CD4-positive, alpha-beta T cell (primary cell): ENCODE measurements at regions not wholly inside any gene's neighbourhood (a gene's known extent, or its start where the extent isn't known, plus 50 kb on each side); places are given as distances from the start of the nearest gene placed in this dataset.

Source experiments
- ATAC-seq: fragments of 200-7000 bp; cut with Tn5 transposase; one replicate; pipeline ENCODE4 v1.10.0; 2022; ENCODE audit warnings: mild to moderate bottlenecking; ENCODE audit not compliant: poor library complexity
- CTCF ChIA-PET: fragments of 350-600 bp; sonication (Branson Sonifier 250); formaldehyde crosslinking; loops from one replicate; lab custom pipeline; 2021; ENCODE audit warnings: antibody characterized with exemption, inconsistent platforms; lab: Charles Lee
- POLR2A ChIA-PET: fragments of 350-600 bp; sonication (Branson Sonifier 250); formaldehyde crosslinking; loops from one replicate; lab custom pipeline; 2021; ENCODE audit warnings: antibody characterized with exemption, inconsistent platforms; lab: Charles Lee
- DNase-seq, 14 experiments: peaks; one replicate each; pipeline ENCODE4 v3.0.0-alpha.2; 2013 to 2020; ENCODE audit warnings: mixed read lengths in 2 of 14
- H3K27ac ChIP-seq, 2 donors: one replicate each; pipeline versions ENCODE4 v1.5.1 to v1.7.0; 2013; ENCODE audit warnings: low read length in 2 of 2, low read depth in 1 of 2, mild to moderate bottlenecking in 1 of 2
- H3K27me3 ChIP-seq, 2 experiments: 1 replicate in 1 of 2; 2 replicates in 1 of 2; pipeline versions ENCODE4 v1.6.1 to v1.7.0; 2013; ENCODE audit warnings: low read length in 2 of 2, control low read depth in 1 of 2, mild to moderate bottlenecking in 1 of 2, moderate library complexity in 1 of 2; ENCODE audit not compliant: insufficient read depth in 2 of 2, control insufficient read depth in 1 of 2
- H3K36me3 ChIP-seq: one replicate; pipeline ENCODE4 v1.6.1; 2013; ENCODE audit warnings: low read length, control low read depth; ENCODE audit not compliant: insufficient read depth
- H3K4me1 ChIP-seq: one replicate; pipeline ENCODE4 v1.6.1; 2013; ENCODE audit warnings: low read length, control low read depth; ENCODE audit not compliant: insufficient read depth
- H3K4me3 ChIP-seq: one replicate; pipeline ENCODE4 v1.5.1; 2013; ENCODE audit warnings: mild to moderate bottlenecking, low read length, moderate library complexity
- H3K9me3 ChIP-seq, 2 experiments: 1 replicate in 1 of 2; 2 replicates in 1 of 2; pipeline versions ENCODE4 v1.6.1 to v1.7.0; 2013; ENCODE audit warnings: low read length in 2 of 2, mild to moderate bottlenecking in 2 of 2, control low read depth in 1 of 2, moderate library complexity in 1 of 2; ENCODE audit not compliant: control insufficient read depth in 1 of 2, insufficient read depth in 1 of 2
- H3K27ac Mint-ChIP-seq: one replicate; pipeline ENCODE4 v1.8.0; 2020; ENCODE audit warnings: mixed read lengths
- H3K27me3 Mint-ChIP-seq: one replicate; pipeline ENCODE4 v1.8.0; 2021; ENCODE audit warnings: mixed read lengths
- H3K36me3 Mint-ChIP-seq: one replicate; pipeline ENCODE4 v1.8.0; 2021; ENCODE audit warnings: low read depth, mixed read lengths
- H3K4me1 Mint-ChIP-seq: one replicate; pipeline ENCODE4 v1.8.0; 2021; ENCODE audit warnings: low read depth, mixed read lengths
- H3K4me3 Mint-ChIP-seq: one replicate; pipeline ENCODE4 v1.8.0; 2020; ENCODE audit warnings: mild to moderate bottlenecking, mixed read lengths
- H3K9me3 Mint-ChIP-seq: one replicate; pipeline ENCODE4 v1.8.0; 2020; ENCODE audit warnings: mixed read lengths
- CTCF ChIP-seq: fragments of 200-600 bp; IDR thresholded peaks from one replicate; pipeline ENCODE4 v1.8.0; 2022; ENCODE audit warnings: antibody characterized with exemption, mild to moderate bottlenecking
- intact Hi-C, 2 experiments: fragments of 100-400 bp; cut with DNase I in 1 of 2; cut with micrococcal nuclease in 1 of 2; formaldehyde crosslinking; loops; one replicate each; pipeline versions ENCODE4 v1.15.1 to v1.9.0; 2023 to 2025; cut with DNase I, micrococcal nuclease

GRCh38 chr6:94456266-94456665, 1036.9 kb upstream of the EPHA7 start:
- Histone ChIP-seq H3K36me3 (no peaks in the 10 kb centered on the region), H3K9me3 (peaks cover 0 to 9% of the 10 kb centered on the region in 2 experiments), H3K4me1 (no peaks in the 10 kb centered on the region), H3K27me3 (no peaks in the 10 kb centered on the region), H3K4me3 (no peak overlapping the region), H3K27ac (no peak overlapping the region)
- H3K9me3 Mint-ChIP-seq = peaks cover 7% of the 10 kb centered on the region
- H3K36me3 Mint-ChIP-seq = no peaks in the 10 kb centered on the region
- intact Hi-C loops = no loop called here
- H3K27me3 Mint-ChIP-seq = no peaks in the 10 kb centered on the region
- H3K4me1 Mint-ChIP-seq = no peaks in the 10 kb centered on the region
- CTCF ChIA-PET = no interaction called here
- DNase-seq (no peak), ATAC-seq (no peak)
- POLR2A ChIA-PET = no interaction called here
- TF ChIP-seq CTCF = no peak
- no peak overlapping the region for H3K4me3 Mint-ChIP-seq
- no peak overlapping the region for H3K27ac Mint-ChIP-seq

GRCh38 chr6:94454231-94454630, 1034.9 kb upstream of the EPHA7 start:
- H3K9me3 ChIP-seq = peaks cover 0 to 10% of the 10 kb centered on the region in 2 experiments
- no peaks in the 10 kb centered on the region for H3K36me3 ChIP-seq
- no peak for TF ChIP-seq CTCF
- H3K36me3 Mint-ChIP-seq = no peaks in the 10 kb centered on the region
- CTCF ChIA-PET = no interaction called here
- no peak overlapping the region for H3K27ac Mint-ChIP-seq
- intact Hi-C loops = no loop called here
- H3K27me3 Mint-ChIP-seq = no peaks in the 10 kb centered on the region
- POLR2A ChIA-PET = no interaction called here
- H3K9me3 Mint-ChIP-seq = peaks cover 4% of the 10 kb centered on the region
- no peak overlapping the region for H3K27ac ChIP-seq
- H3K27me3 ChIP-seq = no peaks in the 10 kb centered on the region
- H3K4me1 ChIP-seq = no peaks in the 10 kb centered on the region
- H3K4me3 Mint-ChIP-seq = no peak overlapping the region
- H3K4me3 ChIP-seq = no peak overlapping the region
- no peak for DNase-seq
- H3K4me1 Mint-ChIP-seq = no peaks in the 10 kb centered on the region
- no peak for ATAC-seq

- Histone ChIP-seq H3K36me3 (no peaks in the 10 kb centered on the region), H3K9me3 (no peaks in the 10 kb centered on the region), H3K4me3 (no peak overlapping the region), H3K27ac (no peak overlapping the region), H3K27me3 (no peaks in the 10 kb centered on the region), H3K4me1 (no peaks in the 10 kb centered on the region)
- intact Hi-C loops = no loop called here
- CTCF ChIA-PET = no interaction called here
- no peak for DNase-seq
- no peak overlapping the region for H3K4me3 Mint-ChIP-seq
- no peaks in the 10 kb centered on the region for H3K4me1 Mint-ChIP-seq
- H3K36me3 Mint-ChIP-seq = no peaks in the 10 kb centered on the region
- no peak overlapping the region for H3K27ac Mint-ChIP-seq
- POLR2A ChIA-PET = no interaction called here
- H3K27me3 Mint-ChIP-seq = no peaks in the 10 kb centered on the region
- no peak for ATAC-seq
- TF ChIP-seq CTCF = no peak
- H3K9me3 Mint-ChIP-seq = peaks cover 10% of the 10 kb centered on the region
Observed at GRCh38 chr6:94446120-94446519, 1026.8 kb upstream of the EPHA7 start.
